CD14-positive monocyte (primary cell): ENCODE measurements at regions not wholly inside any gene's neighbourhood (a gene's known extent, or its start where the extent isn't known, plus 50 kb on each side); places are given as distances from the start of the nearest gene placed in this dataset.

Source experiments
- DNase-seq, 3 donors: peaks; one replicate each; pipeline ENCODE4 v3.0.0-alpha.2; 2011 to 2022
- H2AFZ ChIP-seq: 2 replicates; pipeline ENCODE4 v1.6.0; 2012; ENCODE audit warnings: mild to moderate bottlenecking, low read depth, low read length, inconsistent platforms; ENCODE audit not compliant: insufficient read depth, poor library complexity, severe bottlenecking
- H3K27ac ChIP-seq, 2 donors: 1 replicate in 1 of 2; 2 replicates in 1 of 2; pipeline ENCODE4 v1.5.1; 2012 to 2013; ENCODE audit warnings: low read length in 2 of 2, control low read depth in 1 of 2, inconsistent platforms in 1 of 2, low read depth in 1 of 2, mild to moderate bottlenecking in 1 of 2
- H3K27me3 ChIP-seq, 2 donors: one replicate each; pipeline versions ENCODE4 v1.6.0 to v1.6.1; 2011 to 2013; ENCODE audit warnings: low read length in 2 of 2; ENCODE audit not compliant: control insufficient read depth in 2 of 2, insufficient read depth in 2 of 2
- H3K36me3 ChIP-seq, 2 donors: replicated peaks in 1 of 2; 1 replicate in 1 of 2; 2 replicates in 1 of 2; pipeline versions ENCODE4 v1.5.1 to v1.6.1; 2012 to 2013; ENCODE audit warnings: low read length in 2 of 2, control low read depth in 1 of 2, inconsistent platforms in 1 of 2, mild to moderate bottlenecking in 1 of 2; ENCODE audit not compliant: insufficient read depth in 2 of 2, control insufficient read depth in 1 of 2
- H3K4me1 ChIP-seq, 2 donors: 1 replicate in 1 of 2; 2 replicates in 1 of 2; pipeline versions ENCODE4 v1.5.1 to v1.6.1; 2012 to 2013; ENCODE audit warnings: low read length in 2 of 2, control low read depth in 1 of 2, inconsistent platforms in 1 of 2, mild to moderate bottlenecking in 1 of 2, moderate library complexity in 1 of 2; ENCODE audit not compliant: insufficient read depth in 2 of 2, control insufficient read depth in 1 of 2
- H3K4me2 ChIP-seq: replicated peaks from 2 replicates; pipeline ENCODE3; 2012; ENCODE audit warnings: low read length, moderate library complexity, mild to moderate bottlenecking; ENCODE audit not compliant: poor library complexity, severe bottlenecking; ENCODE audit errors: extremely low read depth
- H3K4me3 ChIP-seq, 3 experiments: fragments of 200-600 bp in 1 of 3; sonication (generic) in 1 of 3; replicated peaks in 1 of 3; 1 replicate in 2 of 3; 2 replicates in 1 of 3; pipeline ENCODE4 v1.5.1; 2011 to 2013; ENCODE audit warnings: low read length in 3 of 3, mild to moderate bottlenecking in 3 of 3, control low read depth in 2 of 3, low read depth in 2 of 3, inconsistent platforms in 1 of 3, moderate library complexity in 1 of 3
- H3K79me2 ChIP-seq: 2 replicates; pipeline ENCODE4 v1.6.0; 2012; ENCODE audit warnings: mild to moderate bottlenecking, control low read depth, inconsistent platforms, low read length, moderate library complexity; ENCODE audit not compliant: insufficient read depth
- H3K9ac ChIP-seq: 2 replicates; pipeline ENCODE4 v1.6.0; 2017; ENCODE audit warnings: low read length, mild to moderate bottlenecking; ENCODE audit not compliant: insufficient read depth, poor library complexity, severe bottlenecking
- H3K9me3 ChIP-seq, 2 donors: replicated peaks in 1 of 2; 1 replicate in 1 of 2; 2 replicates in 1 of 2; pipeline versions ENCODE4 v1.5.1 to v1.6.1; 2012 to 2013; ENCODE audit warnings: low read length in 2 of 2, control low read depth in 1 of 2; ENCODE audit not compliant: control insufficient read depth in 1 of 2, insufficient read depth in 1 of 2
- H4K20me1 ChIP-seq: 2 replicates; pipeline ENCODE4 v1.6.0; 2012; ENCODE audit warnings: mild to moderate bottlenecking, low read length, control low read depth, moderate library complexity; ENCODE audit not compliant: insufficient read depth
- H3K27ac Mint-ChIP-seq, 7 donors: one replicate each; pipeline ENCODE4 v1.8.0; 2020; ENCODE audit warnings: mild to moderate bottlenecking in 7 of 7, mixed read lengths in 7 of 7, moderate library complexity in 6 of 7, inconsistent platforms in 2 of 7
- H3K27me3 Mint-ChIP-seq, 3 donors: one replicate each; pipeline ENCODE4 v1.8.0; 2021 to 2022; ENCODE audit warnings: low read depth in 3 of 3, mild to moderate bottlenecking in 3 of 3, mixed read lengths in 3 of 3, moderate library complexity in 3 of 3, inconsistent platforms in 1 of 3
- H3K36me3 Mint-ChIP-seq, 2 donors: one replicate each; pipeline ENCODE4 v1.8.0; 2020; ENCODE audit warnings: mixed read lengths in 2 of 2, inconsistent platforms in 1 of 2, mild to moderate bottlenecking in 1 of 2
- H3K4me1 Mint-ChIP-seq: one replicate; pipeline ENCODE4 v1.8.0; 2020; ENCODE audit warnings: mild to moderate bottlenecking, mixed read lengths
- H3K4me3 Mint-ChIP-seq, 2 donors: one replicate each; pipeline ENCODE4 v1.8.0; 2020; ENCODE audit warnings: mild to moderate bottlenecking in 2 of 2, mixed read lengths in 2 of 2, moderate library complexity in 1 of 2
- H3K9me3 Mint-ChIP-seq, 7 donors: one replicate each; pipeline ENCODE4 v1.8.0; 2020 to 2022; ENCODE audit warnings: mixed read lengths in 7 of 7, mild to moderate bottlenecking in 6 of 7, moderate library complexity in 6 of 7, inconsistent platforms in 2 of 7
- CTCF ChIP-seq: fragments of 200-600 bp; IDR thresholded peaks from one replicate; pipeline ENCODE4 v1.8.0; 2022; ENCODE audit warnings: antibody characterized with exemption, mild to moderate bottlenecking
- WGBS: methylation state at CpG from one replicate; pipeline ENCODE4 v1.1.5; 2013; ENCODE audit warnings: missing lambda C conversion rate; ENCODE audit not compliant: insufficient coverage; 5-methylcytosine and 5-hydroxymethylcytosine counted together
- intact Hi-C, 2 donors: fragments of 100-400 bp; cut with micrococcal nuclease; formaldehyde crosslinking; loops; one replicate each; pipeline versions ENCODE4 v1.15.0 to v1.15.1; 2023

GRCh38 chr13:76505437-76505836, 380.8 kb downstream of the KCTD12 start:
- Histone ChIP-seq H4K20me1 (no peaks in the 10 kb centered on the region), H3K4me3 (no peak overlapping the region), H3K27me3 (no peaks in the 10 kb centered on the region), H3K9ac (no peak overlapping the region), H3K4me1 (no peaks in the 10 kb centered on the region), H3K36me3 (no peaks in the 10 kb centered on the region), H3K4me2 (no peak overlapping the region), H3K27ac (no peak overlapping the region), H2AFZ (no peak overlapping the region), H3K79me2 (no peaks in the 10 kb centered on the region), H3K9me3 (no peaks in the 10 kb centered on the region)
- TF ChIP-seq CTCF: no peak
- intact Hi-C loops: no loop called here
- Mint-ChIP-seq H3K4me3 (no peak overlapping the region), H3K4me1 (no peaks in the 10 kb centered on the region), H3K27ac (no peak overlapping the region), H3K27me3 (peaks cover 0 to 4% (median 0%) of the 10 kb centered on the region in 3 donors), H3K9me3 (peaks cover 0 to 3% (median 0%) of the 10 kb centered on the region in 7 donors), H3K36me3 (no peaks in the 10 kb centered on the region)
- no peak for DNase-seq
- 88% methylated on average over 1 of the region's 3 CpGs for WGBS

DNA sequence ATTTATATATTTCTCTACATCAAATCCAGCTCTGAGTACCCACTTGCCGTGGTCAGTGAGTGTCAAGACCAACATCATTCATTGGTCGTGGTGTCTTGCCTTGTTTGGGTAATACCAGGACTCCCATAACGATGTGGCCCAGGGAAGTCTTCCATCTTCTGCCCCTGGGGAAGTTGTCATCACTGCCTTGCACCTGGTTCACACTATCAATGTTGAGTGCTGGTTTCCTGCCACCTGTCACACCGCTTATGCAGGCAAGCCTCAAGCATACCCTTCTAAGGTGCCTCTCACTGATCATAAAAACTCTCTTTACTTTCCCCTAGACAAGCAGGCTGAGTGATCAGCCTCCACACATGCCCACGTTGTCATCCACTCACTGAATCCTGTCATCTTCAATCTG, 382.4 kb downstream of the KCTD12 start:
- no peaks in the 10 kb centered on the region for H3K4me1 Mint-ChIP-seq
- Histone ChIP-seq H3K4me3 (no peak overlapping the region), H3K27ac (no peak overlapping the region), H3K36me3 (no peaks in the 10 kb centered on the region), H3K27me3 (no peaks in the 10 kb centered on the region), H3K9ac (no peak overlapping the region), H4K20me1 (no peaks in the 10 kb centered on the region), H2AFZ (no peak overlapping the region), H3K4me1 (no peaks in the 10 kb centered on the region), H3K4me2 (no peak overlapping the region), H3K9me3 (no peaks in the 10 kb centered on the region), H3K79me2 (no peaks in the 10 kb centered on the region)
- no peak for TF ChIP-seq CTCF
- peaks cover 0 to 4% (median 0%) of the 10 kb centered on the region in 3 donors for H3K27me3 Mint-ChIP-seq
- peaks cover 0 to 3% (median 0%) of the 10 kb centered on the region in 7 donors for H3K9me3 Mint-ChIP-seq
- no peak overlapping the region for H3K27ac Mint-ChIP-seq
- WGBS: 42% methylated on average over 4 of the region's 5 CpGs
- intact Hi-C loops: no loop called here
- H3K4me3 Mint-ChIP-seq: no peak overlapping the region
- no peak for DNase-seq
- no peaks in the 10 kb centered on the region for H3K36me3 Mint-ChIP-seq
